Retinal pigment epithelial cell (primary cell): ENCODE measurements at regions not wholly inside any gene's neighbourhood (a gene's known extent, or its start where the extent isn't known, plus 50 kb on each side); places are given as distances from the start of the nearest gene placed in this dataset.

Source experiments
- DNase-seq: peaks from one replicate; pipeline ENCODE4 v3.0.0-alpha.2; 2010; ENCODE audit warnings: low read depth
- H3K4me3 ChIP-seq: 2 replicates; pipeline ENCODE4 v1.5.1; 2011; ENCODE audit warnings: mild to moderate bottlenecking, low read length, control low read depth, moderate library complexity
- CTCF ChIP-seq: conservative IDR thresholded peaks from 2 replicates; pipeline ENCODE4 v1.5.1; 2011; ENCODE audit warnings: low read depth, low read length, control low read depth, inconsistent platforms

DNA sequence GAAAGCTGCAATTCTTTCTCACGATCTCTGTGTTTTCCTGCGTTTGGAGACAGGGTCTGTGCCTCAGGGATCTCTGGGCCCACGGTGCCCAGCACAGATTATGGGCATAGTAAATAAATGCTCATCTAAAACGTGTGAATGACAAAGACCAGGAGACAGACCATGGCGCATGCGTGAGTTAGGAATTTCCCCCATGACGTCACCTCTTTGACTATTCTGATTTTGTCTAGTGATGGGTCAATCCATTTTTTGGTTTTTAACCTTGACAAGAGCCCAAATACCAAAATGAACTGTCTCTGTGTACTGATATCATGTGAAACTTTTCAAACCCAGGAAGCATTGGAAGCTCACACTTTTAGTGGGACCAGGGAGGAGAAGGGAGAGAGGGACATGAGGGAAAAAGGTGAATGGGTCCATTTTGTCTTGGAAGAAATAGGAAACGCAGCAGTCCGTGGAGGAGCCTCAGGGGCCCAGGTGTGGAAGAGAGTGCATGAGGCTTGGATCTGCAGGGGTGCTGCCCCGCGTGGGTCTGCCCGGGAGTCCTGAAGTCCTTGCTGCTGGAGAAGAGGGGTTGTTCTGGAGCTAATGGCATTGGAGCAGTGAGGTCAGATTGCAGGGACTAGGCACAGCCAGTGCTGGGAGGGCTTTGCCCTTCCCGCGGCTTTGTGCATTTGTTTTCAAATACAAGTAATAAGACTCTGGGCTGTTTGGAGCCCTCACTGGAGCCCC is 172.2 kb downstream of the ASB1 start:
- DNase-seq: no peak
- H3K4me3 ChIP-seq: no peak overlapping the region
- no peak for TF ChIP-seq CTCF

DNA sequence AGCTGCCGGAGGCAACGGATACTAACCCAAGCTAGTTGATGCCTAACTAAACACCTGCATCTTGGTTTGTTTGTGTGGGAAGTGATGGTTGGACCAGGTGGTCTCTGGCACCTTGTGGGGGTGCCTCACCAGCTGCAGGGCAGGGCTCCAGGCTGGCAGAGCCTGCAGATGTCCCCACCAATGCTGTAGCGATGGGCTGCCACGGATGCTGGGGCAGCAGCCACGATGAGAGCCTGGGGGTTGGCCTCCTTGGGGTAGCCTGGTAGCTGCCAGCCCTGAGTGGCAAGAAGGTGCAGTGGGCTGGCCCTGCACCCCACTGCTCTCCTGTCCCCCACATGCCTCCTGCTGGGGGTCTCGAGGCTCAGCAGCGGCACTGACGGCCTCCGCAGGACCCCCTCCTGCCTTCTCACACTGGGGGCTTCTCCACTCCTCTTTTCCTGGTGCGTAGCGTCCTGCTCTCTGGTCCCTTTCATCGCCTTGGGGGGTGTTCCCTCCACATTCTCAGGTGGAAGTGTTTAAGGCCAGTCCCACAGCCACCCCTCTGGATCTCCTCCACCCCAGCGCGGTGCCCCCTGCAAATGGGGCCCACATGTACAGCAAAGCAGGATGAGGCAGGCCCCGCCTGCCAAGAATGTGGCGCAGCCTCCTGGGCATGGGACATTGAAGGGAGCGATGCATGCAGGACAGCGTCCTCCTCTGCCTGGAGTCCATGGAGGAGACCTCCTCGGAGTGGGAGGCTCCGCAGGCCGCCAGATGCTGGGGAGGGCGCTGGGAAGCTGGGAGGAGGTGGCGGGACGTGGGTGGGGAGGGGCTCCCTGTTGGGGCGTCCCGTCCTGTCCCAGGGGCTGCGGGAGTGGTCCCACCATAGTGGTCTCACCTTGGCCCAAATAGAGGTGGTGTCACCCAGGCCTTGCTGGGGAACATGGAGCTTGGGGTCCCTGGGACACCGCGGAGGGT is 173.1 kb downstream of the ASB1 start:
- no peak overlapping the region for H3K4me3 ChIP-seq
- no peak for DNase-seq
- TF ChIP-seq CTCF: no peak

GRCh38 chr2:238600506-238601432 is 174.0 kb downstream of the ASB1 start:
- DNase-seq: no peak
- TF ChIP-seq CTCF: no peak
- no peak overlapping the region for H3K4me3 ChIP-seq

- TF ChIP-seq CTCF: no peak
- DNase-seq: no peak
- H3K4me3 ChIP-seq: no peak overlapping the region
Measured at GRCh38 chr2:238601433-238602222, 174.9 kb downstream of the ASB1 start.

DNA sequence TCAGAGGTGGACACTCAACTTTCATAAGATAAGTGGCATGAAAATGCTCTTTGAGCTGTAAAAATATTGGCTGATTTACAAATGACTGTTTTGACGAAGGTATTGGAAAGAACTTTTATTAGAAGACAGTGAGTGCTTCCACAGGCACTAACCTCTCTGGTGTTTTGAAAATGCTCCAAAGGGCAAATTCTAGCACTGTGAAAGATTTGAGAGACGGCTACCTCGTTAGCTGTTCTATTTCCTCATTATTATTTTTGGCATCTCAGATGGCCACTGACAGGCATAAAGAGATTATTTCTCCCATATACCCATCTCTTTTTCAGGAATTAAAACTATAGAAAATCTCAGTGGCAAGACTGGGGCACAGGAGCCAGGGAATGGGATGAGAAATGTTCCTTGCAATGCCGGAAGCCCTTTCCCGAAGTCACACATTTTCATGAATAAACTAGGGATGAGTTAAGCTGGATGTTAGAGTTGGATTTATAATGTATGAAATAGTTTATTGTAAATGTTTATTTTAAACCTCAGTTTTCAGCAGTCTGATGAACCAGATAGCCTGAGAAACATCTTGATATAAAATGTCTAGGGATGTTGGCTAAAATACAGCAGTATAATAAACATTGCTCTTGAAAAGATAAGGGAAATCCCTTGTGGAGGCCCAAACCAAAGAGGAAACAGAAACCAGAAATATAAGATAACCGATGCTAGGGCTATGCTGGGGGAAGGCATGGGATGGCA is 175.7 kb downstream of the ASB1 start:
- H3K4me3 ChIP-seq: no peak overlapping the region
- TF ChIP-seq CTCF: no peak
- no peak for DNase-seq

DNA sequence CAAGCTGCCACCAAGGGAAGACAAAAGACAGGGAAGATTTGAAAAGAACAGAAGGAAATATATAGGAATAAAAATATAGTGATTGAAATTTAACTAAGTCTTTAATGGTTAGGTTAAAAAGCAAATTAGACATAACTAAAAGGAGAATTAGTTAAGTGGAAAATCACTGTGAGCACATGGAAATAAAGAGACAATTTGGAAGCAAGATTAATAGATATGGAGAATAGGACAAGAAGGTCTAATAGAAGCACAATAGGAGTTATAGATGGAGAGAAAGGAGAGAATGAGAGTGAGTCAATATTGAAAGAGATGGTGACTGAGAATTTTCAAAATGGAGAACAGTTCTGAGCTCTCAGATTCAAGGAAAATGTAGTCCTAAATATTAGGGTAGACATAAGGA is 176.9 kb downstream of the ASB1 start:
- DNase-seq: no peak
- TF ChIP-seq CTCF: no peak
- no peak overlapping the region for H3K4me3 ChIP-seq
